Caco-2 (cell line): ENCODE measurements at regions not wholly inside any gene's neighbourhood (a gene's known extent, or its start where the extent isn't known, plus 50 kb on each side); places are given as distances from the start of the nearest gene placed in this dataset.

Experiments
- BruUV-seq: library from RNA; stranded (reverse); fragments of 400-500 nt; replicated peaks from 2 replicates; lab custom pipeline; 2021; lab: Mats Ljungman, UMichigan
- CTCF ChIA-PET: fragments of 300-600 bp; sonication (Branson Sonifier 250); formaldehyde crosslinking; loops from one replicate; lab custom pipeline; 2022; ENCODE audit warnings: antibody characterized with exemption; lab: Charles Lee
- POLR2A ChIA-PET: fragments of 300-600 bp; sonication (Branson Sonifier 250); formaldehyde crosslinking; loops from one replicate; lab custom pipeline; 2022; ENCODE audit warnings: antibody characterized with exemption; lab: Charles Lee
- DNase-seq, 2 experiments: peaks; one replicate each; pipeline versions ENCODE4 v3.0.0 to v3.0.0-alpha.2; 2020 to 2022
- H3K27me3 ChIP-seq: replicated peaks from 2 replicates; pipeline ENCODE4 v1.6.0; 2011; ENCODE audit warnings: low read length; ENCODE audit not compliant: control insufficient read depth, insufficient read depth
- H3K36me3 ChIP-seq: 2 replicates; pipeline ENCODE4 v1.5.1; 2011; ENCODE audit warnings: low read length; ENCODE audit not compliant: control insufficient read depth, insufficient read depth
- H3K4me1 ChIP-seq: fragments of 250-450 bp; sonication (Bioruptor Pico); 2 replicates; pipeline ENCODE4 v1.5.1; 2020; ENCODE audit warnings: mild to moderate bottlenecking
- H3K4me3 ChIP-seq: 2 replicates; pipeline ENCODE4 v1.5.1; 2011; ENCODE audit warnings: low read depth, mild to moderate bottlenecking, control low read depth, low read length
- H3K9me3 ChIP-seq: fragments of 250-450 bp; sonication (Bioruptor Pico); 2 replicates; pipeline ENCODE4 v1.5.1; 2020; ENCODE audit warnings: mild to moderate bottlenecking, moderate library complexity
- H3K27ac Mint-ChIP-seq: one replicate; pipeline ENCODE4 v1.8.0; 2022; ENCODE audit warnings: mixed read lengths; ENCODE audit not compliant: unreplicated experiment
- H3K27me3 Mint-ChIP-seq: one replicate; pipeline ENCODE4 v1.8.0; 2022; ENCODE audit warnings: mixed read lengths; ENCODE audit not compliant: insufficient read depth, unreplicated experiment
- H3K36me3 Mint-ChIP-seq: one replicate; pipeline ENCODE4 v1.8.0; 2022; ENCODE audit warnings: mild to moderate bottlenecking, mixed read lengths; ENCODE audit not compliant: insufficient read depth, unreplicated experiment
- H3K4me1 Mint-ChIP-seq: one replicate; pipeline ENCODE4 v1.8.0; 2022; ENCODE audit warnings: low read depth, mixed read lengths; ENCODE audit not compliant: unreplicated experiment
- H3K4me3 Mint-ChIP-seq: one replicate; pipeline ENCODE4 v1.8.0; 2022; ENCODE audit warnings: mild to moderate bottlenecking, moderate library complexity, mixed read lengths; ENCODE audit not compliant: unreplicated experiment
- H3K9me3 Mint-ChIP-seq: one replicate; pipeline ENCODE4 v1.8.0; 2022; ENCODE audit warnings: mixed read lengths; ENCODE audit not compliant: unreplicated experiment
- intact Hi-C: fragments of 100-400 bp; cut with micrococcal nuclease; formaldehyde crosslinking; loops from one replicate; pipeline ENCODE4 v1.10.0; 2022; ENCODE audit not compliant: unreplicated experiment
- TF ChIP-seq, protein P1 (sequence below), 2 experiments: fragments of 200-600 bp in 1 of 2; IDR thresholded peaks; 1 replicate in 1 of 2; 2 replicates in 1 of 2; pipeline versions ENCODE4 v1.5.1 to v1.8.0; 2011 to 2022; ENCODE audit warnings: antibody characterized with exemption in 1 of 2, control low read depth in 1 of 2, inconsistent platforms in 1 of 2, low read depth in 1 of 2, low read length in 1 of 2, mild to moderate bottlenecking in 1 of 2, moderate library complexity in 1 of 2; ENCODE audit not compliant: insufficient read depth in 1 of 2, severe bottlenecking in 1 of 2, unreplicated experiment in 1 of 2

DNA sequence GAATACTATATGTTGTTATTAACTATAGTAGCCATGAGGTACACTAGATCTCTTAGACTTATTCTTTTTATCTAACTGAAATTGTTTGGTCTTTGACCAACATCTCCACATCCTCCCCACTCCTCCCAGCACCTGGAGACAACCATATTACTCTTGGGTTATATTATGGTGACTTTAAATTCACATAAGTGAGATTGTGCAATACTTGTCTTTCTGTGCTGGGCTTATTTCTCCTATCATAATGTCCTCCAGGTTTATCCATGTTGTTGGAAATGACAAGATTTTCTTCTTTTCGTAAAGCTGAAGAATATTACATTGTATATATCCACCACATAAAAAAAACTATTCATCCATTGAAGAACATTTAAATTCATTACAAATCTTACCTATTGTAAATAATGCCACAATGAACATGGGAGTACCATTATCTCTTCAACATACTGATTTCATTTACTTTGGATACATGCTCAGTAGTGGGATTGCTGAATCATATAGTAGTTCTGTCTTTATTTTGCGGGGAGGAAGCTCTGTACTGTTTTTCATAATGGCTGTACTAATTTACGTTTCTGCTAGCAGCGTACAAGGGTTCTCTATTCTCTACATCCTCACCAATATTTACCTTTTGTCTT, 159.2 kb upstream of the SCN7A start:
- no peaks in the 10 kb centered on the region for H3K27me3 ChIP-seq
- DNase-seq, result no peak
- Mint-ChIP-seq H3K27me3 (no peaks in the 10 kb centered on the region), H3K4me3 (no peak overlapping the region), H3K36me3 (no peaks in the 10 kb centered on the region), H3K4me1 (no peaks in the 10 kb centered on the region), H3K27ac (no peak overlapping the region), H3K9me3 (no peaks in the 10 kb centered on the region)
- no peaks in the 10 kb centered on the region for H3K9me3 ChIP-seq
- H3K36me3 ChIP-seq, result no peaks in the 10 kb centered on the region
- BruUV-seq, result no TSS peak
- ChIA-PET POLR2A (no interaction called here), CTCF (no interaction called here)
- TF ChIP-seq, protein P1, sequence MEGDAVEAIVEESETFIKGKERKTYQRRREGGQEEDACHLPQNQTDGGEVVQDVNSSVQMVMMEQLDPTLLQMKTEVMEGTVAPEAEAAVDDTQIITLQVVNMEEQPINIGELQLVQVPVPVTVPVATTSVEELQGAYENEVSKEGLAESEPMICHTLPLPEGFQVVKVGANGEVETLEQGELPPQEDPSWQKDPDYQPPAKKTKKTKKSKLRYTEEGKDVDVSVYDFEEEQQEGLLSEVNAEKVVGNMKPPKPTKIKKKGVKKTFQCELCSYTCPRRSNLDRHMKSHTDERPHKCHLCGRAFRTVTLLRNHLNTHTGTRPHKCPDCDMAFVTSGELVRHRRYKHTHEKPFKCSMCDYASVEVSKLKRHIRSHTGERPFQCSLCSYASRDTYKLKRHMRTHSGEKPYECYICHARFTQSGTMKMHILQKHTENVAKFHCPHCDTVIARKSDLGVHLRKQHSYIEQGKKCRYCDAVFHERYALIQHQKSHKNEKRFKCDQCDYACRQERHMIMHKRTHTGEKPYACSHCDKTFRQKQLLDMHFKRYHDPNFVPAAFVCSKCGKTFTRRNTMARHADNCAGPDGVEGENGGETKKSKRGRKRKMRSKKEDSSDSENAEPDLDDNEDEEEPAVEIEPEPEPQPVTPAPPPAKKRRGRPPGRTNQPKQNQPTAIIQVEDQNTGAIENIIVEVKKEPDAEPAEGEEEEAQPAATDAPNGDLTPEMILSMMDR (IDR thresholded peaks at IDR 0.05; ENCODE audit: insufficient read depth in 1 of 2, low read depth in 1 of 2, low read length in 1 of 2, severe bottlenecking in 1 of 2, unreplicated experiment in 1 of 2), result no peak
- no peaks in the 10 kb centered on the region for H3K4me1 ChIP-seq
- no peak overlapping the region for H3K4me3 ChIP-seq
- intact Hi-C loops, result no loop called here

DNA sequence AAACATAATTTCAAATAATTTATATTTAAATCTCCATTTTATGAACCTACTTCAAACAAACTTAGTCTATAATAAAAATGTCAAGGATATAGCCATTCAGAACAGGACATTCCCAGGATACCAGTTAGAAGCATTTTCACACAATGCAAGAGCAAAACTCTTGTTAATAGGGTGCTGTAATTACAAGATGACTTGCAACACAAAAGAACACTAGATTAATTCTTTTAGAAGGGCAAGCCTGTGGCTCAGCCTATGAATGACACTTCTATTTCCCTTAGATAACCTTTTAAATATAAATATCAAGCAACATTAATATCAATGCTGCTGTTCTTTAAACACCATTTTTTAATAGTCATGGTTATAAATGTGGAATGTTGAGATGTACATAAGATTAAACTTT, 157.9 kb upstream of the SCN7A start:
- TF ChIP-seq, protein P1 (IDR thresholded peaks at IDR 0.05; ENCODE audit: insufficient read depth in 1 of 2, low read depth in 1 of 2, low read length in 1 of 2, severe bottlenecking in 1 of 2, unreplicated experiment in 1 of 2), result no peak
- no peaks in the 10 kb centered on the region for H3K4me1 ChIP-seq
- no peak for DNase-seq
- CTCF ChIA-PET, result no interaction called here
- H3K9me3 ChIP-seq, result no peaks in the 10 kb centered on the region
- H3K36me3 ChIP-seq, result no peaks in the 10 kb centered on the region
- H3K9me3 Mint-ChIP-seq, result no peaks in the 10 kb centered on the region
- no peak overlapping the region for H3K4me3 Mint-ChIP-seq
- intact Hi-C loops, result no loop called here
- H3K36me3 Mint-ChIP-seq, result no peaks in the 10 kb centered on the region
- no peak overlapping the region for H3K4me3 ChIP-seq
- POLR2A ChIA-PET, result no interaction called here
- H3K27ac Mint-ChIP-seq, result no peak overlapping the region
- H3K27me3 ChIP-seq, result no peaks in the 10 kb centered on the region
- no peaks in the 10 kb centered on the region for H3K4me1 Mint-ChIP-seq
- no peaks in the 10 kb centered on the region for H3K27me3 Mint-ChIP-seq
- no TSS peak for BruUV-seq

DNA sequence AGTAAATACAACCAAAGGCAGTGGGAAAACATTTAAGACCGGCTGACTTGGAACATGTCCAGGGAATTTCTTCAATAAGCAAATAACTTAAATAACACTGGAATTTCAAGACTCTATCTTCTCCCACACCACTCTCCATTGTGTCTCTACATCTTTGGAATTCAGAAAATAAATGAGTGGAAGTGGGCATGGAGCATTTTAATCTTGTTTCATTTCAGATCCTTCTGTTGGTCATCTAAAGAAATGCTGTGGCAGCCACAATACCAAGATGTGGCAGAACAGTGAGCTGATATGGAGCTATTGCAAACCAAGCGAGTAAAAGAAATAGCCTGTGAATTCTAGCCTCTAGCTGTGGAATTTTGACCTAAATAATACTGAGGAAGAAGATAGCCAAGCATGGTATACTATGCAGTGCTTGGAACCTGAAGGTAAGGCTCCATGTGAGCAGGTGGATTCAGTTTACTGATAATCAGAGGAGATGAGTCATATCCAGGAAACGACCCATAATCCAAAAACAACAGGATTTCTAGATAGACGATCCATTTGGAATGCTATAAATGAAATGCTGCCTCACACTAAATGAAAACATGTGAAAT, 157.1 kb upstream of the SCN7A start:
- no peaks in the 10 kb centered on the region for H3K27me3 Mint-ChIP-seq
- intact Hi-C loops, result no loop called here
- H3K9me3 ChIP-seq, result no peaks in the 10 kb centered on the region
- BruUV-seq, result no TSS peak
- H3K4me3 Mint-ChIP-seq, result no peak overlapping the region
- no peak overlapping the region for H3K4me3 ChIP-seq
- no peaks in the 10 kb centered on the region for H3K9me3 Mint-ChIP-seq
- H3K27me3 ChIP-seq, result no peaks in the 10 kb centered on the region
- CTCF ChIA-PET, result no interaction called here
- DNase-seq, result no peak
- POLR2A ChIA-PET, result no interaction called here
- no peaks in the 10 kb centered on the region for H3K4me1 Mint-ChIP-seq
- no peaks in the 10 kb centered on the region for H3K36me3 Mint-ChIP-seq
- no peaks in the 10 kb centered on the region for H3K36me3 ChIP-seq
- no peak overlapping the region for H3K27ac Mint-ChIP-seq
- TF ChIP-seq, protein P1 (IDR thresholded peaks at IDR 0.05; ENCODE audit: insufficient read depth in 1 of 2, low read depth in 1 of 2, low read length in 1 of 2, severe bottlenecking in 1 of 2, unreplicated experiment in 1 of 2), result no peak
- no peaks in the 10 kb centered on the region for H3K4me1 ChIP-seq
